GM19395 (cell line): ENCODE measurements at regions not wholly inside any gene's neighbourhood (a gene's known extent, or its start where the extent isn't known, plus 50 kb on each side); places are given as distances from the start of the nearest gene placed in this dataset.

ENCODE experiments used
- ATAC-seq: cut with Tn5 transposase; IDR thresholded peaks from one replicate; pipeline ENCODE4 v1.9.1; 2021; ENCODE audit warnings: mild to moderate bottlenecking, moderate library complexity; ENCODE audit not compliant: unreplicated experiment

DNA sequence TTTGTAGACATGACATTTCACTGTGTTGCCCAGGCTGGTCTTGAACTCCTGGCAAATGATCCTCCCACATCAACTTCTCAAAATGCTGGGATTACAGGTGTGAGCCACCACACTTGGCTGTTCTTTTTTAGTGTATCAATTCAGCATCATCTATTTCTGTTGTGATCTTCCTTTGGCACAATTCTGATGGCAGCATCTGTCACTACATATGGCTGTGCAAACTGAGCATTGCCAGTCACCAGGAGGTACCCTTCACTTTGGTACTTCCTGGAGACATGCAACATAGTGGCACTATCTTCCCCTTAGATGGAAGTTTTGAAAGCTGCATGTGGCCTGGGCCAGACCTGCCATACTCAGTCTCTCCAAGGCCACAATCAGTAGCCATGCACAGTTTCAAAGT lies 467.1 kb upstream of the TMPO start:
- no peak for ATAC-seq

DNA sequence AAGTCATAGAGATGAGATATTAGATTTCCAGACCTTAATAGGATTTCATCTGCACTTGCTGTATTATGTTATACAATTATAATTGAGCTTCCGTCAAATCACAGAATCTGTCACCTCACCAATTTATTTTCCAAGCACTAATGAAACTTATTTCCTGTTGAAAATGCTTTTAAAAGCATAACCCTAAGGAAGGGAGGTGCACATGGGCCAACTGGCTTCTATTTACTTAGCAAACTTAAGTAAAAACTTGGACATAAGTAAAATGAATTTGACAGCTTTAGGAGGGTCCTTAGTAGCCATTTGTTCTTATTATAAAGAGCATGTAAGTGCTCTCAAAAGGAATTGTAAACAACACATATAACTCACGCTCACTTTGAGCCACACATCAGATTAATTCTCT lies 462.2 kb upstream of the TMPO start:
- no peak for ATAC-seq

DNA sequence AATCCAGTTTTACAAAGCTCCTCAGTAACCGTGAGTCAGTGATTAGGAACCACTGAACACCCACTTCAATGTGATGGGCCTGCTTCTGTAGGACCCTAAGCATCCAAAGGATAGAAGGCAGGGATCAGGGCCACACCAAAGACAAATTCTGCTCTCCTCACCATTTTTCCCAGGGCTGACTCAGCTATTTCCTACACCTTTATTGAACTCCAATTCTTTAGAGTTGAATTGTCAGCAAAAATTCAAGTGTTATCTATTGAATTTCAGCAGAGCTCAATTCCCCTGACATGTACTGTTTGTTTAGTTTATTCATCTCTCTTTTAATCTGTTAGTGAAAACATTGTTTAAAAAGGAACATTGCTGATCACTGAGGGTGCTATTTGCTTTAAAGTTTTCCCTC lies 457.7 kb upstream of the TMPO start:
- ATAC-seq: no peak

DNA sequence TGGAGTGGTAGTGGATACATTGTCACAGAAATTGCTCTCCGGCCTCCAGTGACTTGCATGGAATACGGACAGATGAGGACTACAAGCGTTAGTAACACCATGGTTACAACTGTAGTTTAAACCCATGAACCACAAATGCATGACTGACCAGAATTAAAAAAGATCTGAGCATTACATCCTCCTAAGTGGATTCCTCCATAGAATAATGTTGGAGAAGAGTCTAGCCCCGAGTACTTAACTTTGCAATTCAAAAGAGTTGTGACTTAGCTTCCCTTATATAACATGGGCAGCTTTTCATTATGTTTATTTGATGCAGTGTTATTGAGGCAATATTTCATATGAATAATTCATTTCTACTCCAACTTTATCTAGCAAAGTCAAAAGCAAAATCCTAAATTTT lies 457.2 kb upstream of the TMPO start:
- ATAC-seq: no peak

DNA sequence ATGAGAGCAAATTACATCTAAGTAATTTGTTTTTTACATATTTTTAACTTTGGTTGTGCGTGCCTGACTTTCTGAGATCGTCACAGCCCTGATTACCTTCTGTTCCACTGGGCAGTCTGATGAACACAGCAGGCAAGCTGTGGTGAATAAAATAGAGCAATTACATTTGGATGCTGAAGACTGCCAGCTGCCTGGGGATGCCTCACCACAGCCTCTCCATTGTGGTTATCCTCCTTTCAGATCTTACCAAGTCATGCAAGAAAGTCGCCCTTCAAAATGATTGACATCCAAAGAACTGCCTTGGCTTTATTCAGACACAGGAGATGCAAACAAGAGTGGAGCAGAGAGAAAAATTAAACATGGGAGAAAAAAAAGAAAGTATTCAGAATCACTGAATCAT lies 456.6 kb upstream of the TMPO start:
- ATAC-seq: no peak

DNA sequence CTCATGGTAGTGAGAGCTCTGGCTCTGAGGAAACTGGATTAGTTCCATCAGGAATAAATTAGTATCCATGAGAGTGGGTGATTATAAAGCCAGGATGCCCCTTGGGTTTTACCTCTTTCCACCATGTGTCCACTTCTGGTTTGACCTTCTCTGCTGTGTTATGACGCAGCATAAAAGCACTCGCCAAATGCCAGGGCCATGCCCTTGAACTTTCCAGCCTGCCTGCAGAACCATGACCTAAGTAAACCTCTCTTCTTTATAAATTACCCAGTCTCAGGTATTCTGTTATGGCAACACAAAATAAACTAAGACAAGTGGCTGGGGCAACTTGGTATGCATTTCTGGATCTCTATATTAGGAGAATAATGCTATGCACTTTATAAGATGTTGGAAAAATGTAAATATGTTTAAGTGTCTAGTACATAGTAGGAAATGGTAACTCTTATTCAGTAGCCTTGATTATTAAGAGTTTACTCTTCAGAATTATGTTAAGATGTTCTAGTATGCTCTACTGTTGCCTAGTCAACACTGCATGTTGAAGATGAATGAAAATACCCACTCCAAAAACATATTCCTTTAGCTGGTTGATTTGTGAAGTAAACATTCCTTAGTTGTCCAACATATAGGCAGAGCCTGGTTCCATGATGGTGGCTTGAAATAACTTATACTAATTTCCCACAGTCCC lies 455.6 kb upstream of the TMPO start:
- ATAC-seq: no peak

DNA sequence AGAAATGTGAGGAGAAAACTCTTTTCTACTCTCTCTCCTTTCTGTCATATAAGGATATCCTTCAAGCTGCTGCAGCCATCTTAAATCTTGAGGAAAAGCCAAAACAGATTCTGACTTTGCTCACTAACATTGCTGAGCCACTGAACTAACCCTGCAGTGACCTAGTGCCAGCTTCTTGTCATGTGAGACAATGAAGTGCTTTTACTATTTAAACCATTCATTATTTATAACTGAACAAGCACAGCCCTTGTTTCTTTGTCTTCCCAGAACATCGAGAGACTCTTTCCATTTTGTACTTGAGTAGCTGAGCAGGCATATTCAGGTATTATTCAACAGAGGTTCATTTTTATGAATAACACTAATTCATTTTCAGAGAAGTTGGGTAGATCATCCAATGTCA lies 455.0 kb upstream of the TMPO start:
- no peak for ATAC-seq

DNA sequence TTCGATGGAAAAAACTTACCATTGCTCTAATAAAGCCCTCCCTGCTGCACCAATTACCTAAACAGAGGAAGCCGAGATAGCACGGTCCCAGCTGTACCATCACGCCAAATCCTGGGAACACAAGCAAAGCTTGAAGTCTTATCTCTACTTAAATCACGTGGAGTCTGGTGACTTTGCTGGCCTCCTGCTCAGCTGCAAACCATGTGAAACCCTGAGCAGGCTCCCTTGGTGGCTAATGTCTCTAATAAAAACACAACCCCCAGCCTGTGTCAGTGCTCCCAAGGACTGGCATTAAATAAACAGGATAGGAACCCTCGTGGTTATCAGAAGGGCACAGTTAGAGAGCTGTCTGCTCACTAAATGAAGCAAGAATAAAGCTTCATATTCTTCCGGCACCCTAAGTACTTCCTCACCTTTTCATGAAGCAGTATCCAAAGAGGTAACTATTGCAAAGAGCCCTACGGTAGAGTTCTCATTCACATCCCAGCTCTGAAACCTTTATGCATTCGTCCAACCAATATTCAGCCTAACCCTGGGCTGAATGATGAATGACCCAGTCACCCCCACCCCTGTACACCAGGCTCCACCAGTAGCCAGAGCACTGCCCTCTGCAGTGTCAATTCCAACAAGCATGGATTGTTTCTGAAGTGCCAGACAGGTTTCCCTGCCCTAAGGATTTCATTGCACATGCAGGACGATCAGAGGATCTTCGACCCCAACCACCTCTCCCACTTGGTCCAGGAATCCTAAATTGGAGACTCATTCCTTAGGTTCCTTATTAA lies 452.7 kb upstream of the TMPO start:
- ATAC-seq: no peak

DNA sequence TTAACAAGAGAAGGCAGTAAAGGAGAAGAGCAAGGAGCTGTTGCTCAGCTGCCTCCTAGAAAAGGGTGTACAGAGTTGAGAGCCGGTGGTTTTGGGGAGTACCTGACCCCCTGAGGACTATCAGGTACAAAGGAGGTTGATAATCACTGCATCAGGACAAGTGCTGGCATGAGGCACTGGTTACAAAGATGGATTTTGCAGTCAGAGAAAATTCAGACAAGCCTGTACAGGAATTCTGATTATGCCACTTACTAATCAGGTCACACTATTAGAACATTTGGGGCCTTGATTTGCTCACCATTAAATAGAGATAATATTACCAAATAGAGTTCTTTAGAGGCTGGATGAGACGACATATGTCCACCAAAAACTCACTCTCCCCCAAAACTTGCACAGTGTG lies 450.9 kb upstream of the TMPO start:
- ATAC-seq: no peak

DNA sequence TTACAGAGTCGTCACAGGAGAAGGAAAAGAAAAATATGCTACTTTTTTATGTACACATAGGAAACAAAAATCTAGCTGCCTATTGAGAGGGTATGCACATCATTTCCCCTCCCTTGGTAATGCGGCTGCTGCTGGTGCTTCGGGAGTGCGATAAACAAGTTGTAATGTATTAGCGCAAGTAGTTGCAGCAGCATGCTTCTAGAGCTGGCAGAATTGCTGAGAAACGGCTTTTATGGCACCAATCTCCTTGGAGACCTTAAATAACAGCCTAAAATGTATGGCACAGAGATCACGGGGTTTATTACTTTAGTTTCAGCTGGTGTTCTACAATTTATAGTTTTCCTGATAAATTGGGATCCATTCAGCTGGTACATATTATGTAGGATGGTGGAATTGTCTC lies 447.6 kb upstream of the TMPO start:
- no peak for ATAC-seq

DNA sequence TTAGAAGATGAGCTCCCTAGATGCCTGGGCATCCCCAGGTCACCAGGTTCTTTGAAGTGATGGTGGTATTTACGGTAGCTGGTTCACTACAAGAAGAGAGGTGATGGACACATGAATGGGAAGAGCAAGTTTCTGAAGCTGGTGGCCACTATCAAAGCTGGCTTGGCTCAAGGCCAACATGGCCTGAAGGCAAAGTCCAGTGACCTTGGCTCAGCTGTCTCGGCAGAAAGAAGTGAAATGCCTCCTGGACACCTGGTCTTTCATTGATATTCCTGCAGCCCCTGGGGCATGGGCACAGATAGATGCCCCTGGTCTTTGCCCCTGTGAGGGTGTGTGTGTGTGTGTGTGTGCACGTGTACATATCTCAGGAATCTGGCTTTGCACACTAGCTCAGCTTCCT lies 441.8 kb upstream of the TMPO start:
- no peak for ATAC-seq

DNA sequence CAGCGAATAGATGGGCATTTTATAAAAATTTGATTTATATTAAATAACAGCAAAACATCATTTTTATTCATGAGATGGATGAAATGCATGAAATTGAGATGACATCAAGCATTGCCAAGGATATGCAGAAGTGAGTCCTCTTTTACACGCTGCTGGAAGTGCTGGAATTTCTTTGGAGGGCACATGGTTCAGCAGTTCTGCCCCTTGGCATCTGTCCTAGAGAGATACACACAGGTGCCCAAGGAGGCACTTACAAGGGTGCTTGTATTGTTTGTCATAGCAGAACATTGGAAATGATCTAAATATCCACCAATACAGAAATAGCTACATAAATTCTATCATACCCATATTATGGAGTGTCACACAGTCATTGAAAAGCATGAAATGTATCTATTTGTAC lies 441.1 kb upstream of the TMPO start:
- no peak for ATAC-seq

DNA sequence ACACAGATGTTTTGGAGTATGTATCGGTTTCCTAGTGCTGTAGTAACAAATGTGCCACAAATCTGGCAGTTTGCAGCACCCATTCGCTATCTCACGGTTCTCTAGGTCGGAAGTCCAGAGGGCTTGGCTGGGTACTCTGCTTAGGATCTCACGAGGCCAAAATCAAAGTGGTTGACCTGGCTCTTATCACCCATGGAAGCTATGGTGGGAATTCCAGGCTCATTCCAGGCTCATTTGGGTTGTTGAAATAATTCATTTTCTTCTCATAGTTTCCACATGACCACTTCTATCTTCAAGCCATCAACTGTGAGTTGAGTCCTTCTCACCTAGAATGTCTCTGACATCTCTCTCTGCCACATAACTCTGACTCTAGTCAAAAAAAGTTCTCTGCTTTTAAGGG lies 431.0 kb upstream of the TMPO start:
- ATAC-seq: no peak

DNA sequence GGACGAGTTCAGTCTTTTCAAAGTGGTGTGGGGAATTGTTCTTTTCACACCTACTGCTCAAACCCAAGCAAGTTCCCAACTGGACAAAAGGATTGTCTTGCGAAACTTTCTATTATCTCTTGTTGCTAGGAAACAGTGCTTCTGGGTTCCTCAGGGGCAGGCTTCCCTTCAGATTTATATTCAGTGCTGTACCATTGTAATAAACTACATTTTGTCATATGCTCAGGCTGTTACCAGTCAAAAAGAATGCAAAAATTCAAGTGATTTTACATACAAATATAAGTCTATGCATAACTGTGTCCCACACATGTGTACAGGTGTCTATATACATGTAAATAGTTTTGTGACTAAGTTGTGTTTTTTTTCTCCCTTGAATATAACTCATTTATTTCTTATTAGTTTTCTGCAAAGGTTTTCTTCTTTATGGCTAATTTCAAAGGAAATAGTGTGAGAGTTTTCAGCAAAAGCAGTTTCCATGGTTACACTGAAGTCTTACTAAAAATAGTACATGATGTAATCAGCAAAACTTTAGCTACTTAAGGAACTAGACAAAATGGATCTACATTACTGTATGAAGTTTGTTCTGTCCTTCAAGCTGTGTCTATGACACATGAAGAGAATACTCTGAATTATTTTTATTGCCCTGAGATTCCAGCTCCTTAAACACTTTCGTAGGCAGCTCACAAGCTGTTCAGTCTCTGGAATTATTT lies 430.2 kb upstream of the TMPO start:
- ATAC-seq: no peak

DNA sequence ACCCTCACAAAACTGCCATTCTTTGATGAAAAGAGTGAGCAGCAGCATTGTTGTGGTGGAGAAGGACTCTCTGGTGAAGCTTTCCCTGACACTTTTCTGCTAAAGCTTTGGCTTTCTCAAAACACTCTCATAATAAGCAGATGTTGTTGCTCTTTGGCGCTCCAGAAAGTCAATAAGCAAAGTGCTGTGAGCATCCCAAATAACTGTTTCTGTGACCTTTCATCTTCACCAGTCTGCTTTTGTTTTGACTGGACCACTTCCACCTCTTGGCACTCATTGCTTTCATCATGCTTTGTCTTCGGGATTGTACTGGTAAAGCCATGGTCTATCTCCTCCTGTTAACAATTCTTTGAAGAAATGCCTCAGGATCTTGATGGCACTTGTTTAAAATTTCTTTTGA lies 424.7 kb upstream of the TMPO start:
- ATAC-seq: no peak

DNA sequence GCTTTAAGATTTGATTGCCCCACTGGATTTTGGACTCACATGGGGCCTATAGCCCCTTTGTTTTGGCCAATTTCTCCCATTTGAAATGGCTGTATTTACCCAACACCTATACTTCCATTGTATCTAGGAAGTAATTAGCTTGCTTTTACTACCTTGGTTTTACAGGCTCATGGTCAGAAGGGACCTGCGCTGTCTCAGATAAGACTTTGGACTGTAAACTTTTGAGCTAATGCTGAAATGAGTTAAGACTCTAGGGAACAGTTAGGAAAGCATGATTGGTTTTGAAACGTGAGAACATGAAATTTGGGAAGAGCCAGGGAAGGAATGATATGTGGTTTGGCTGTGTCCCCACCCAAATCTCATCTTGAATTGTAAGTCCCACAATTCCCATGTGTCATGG lies 419.0 kb upstream of the TMPO start:
- ATAC-seq: no peak

DNA sequence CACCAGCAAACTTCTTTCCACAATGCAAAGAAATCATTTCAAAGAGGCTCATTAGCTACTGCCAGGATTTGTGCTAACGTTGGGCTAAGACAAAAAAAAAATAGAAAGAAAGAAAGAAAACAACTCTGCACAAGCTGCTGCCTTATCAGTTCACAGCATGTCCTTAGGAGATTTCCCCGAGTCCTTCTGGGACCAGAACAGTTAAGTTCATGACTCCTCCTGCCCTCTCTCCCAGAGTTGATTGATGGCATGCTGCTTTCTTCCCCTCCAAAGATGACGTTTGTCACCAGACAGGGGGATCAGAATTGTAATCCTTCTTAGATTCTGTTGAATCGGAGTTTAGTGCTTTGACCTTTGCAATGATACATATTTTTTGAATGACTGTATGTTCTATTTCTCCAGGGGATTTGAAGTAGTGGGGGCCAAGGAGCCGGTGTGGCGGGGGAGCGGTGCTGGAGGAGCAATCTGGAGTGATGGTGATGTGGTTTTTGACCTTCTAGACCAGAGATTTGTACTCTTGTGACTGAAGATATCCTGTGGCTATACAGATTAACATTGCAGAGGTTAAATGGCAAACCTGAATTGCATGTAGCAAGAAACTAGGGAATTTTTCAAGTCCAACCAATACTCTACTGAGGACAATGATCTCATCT lies 409.2 kb upstream of the TMPO start:
- no peak for ATAC-seq

DNA sequence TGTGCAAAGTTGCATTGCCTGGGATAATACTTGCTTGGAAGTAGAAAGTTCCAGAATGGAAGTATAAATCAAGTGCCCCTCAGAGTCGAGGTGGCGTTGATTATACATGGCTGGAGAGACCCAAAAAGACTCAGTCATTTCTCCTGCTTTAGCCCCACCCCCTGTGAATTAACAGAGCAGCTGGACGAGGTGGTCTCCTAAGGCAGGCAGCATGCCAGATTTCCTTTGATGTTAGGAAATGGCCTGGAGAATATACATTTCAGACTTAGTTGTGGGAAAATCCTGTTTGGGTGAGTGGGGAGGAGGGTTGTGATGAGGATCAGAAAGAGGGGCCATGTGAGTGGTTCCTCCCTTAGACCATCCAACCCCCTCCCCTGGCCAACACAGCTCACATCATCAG lies 406.1 kb upstream of the TMPO start:
- no peak for ATAC-seq

DNA sequence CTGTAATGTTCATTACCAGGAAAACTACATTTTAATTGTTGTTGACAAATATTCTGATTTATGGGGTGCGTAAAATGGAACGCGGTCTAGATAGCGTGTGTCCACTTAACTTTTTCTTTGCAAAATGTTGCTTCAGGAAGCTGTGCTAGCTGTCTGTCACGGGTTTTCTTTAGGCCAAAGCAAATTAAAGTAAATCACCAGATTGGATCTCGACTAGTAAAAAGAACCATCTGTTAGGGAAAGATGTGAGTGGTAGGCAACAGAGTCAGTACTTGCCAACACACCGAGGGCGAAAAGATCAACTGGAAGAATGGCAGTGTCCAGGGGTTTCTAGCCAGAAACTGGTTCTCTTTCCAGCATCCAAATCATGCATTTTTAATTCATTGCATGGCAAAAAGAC lies 404.9 kb upstream of the TMPO start:
- ATAC-seq: no peak

DNA sequence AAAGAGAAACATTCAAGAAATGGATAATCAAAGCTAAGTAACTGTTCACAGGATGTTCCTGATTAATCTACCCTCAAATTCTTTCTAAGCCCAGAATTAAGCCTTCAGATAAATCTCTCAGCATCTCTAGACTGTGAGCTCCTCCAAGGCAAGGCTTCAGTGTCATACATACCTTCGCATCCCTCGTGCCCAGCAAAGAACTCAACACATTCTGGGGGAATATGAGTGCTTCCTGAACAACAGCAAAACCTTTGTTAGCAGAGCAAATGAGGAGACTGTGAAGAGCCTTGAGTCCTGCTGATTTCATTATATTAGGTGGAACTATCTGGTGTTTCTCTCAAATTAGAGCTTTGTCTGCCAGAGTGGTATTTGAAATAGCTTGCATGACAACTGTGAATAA lies 401.8 kb upstream of the TMPO start:
- no peak for ATAC-seq

DNA sequence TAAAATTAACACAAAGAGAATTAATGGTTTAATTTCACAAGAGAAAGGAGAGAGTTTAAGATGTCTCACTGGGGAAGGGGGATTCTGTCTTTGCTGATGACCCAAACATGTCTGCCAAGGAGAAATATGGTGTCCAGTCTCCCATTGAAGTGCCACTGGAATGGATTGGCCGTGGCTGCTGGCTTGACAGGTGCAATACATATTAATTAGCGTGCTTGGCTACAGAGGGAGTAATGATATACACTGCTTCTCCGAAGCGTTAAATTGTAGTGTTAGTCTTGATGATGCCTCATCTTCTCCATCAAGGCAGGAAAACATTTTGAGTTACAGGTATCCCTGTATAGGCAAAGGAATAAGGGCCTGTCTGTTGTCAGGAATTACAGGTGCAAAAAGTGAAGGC lies 393.4 kb upstream of the TMPO start:
- ATAC-seq: no peak

DNA sequence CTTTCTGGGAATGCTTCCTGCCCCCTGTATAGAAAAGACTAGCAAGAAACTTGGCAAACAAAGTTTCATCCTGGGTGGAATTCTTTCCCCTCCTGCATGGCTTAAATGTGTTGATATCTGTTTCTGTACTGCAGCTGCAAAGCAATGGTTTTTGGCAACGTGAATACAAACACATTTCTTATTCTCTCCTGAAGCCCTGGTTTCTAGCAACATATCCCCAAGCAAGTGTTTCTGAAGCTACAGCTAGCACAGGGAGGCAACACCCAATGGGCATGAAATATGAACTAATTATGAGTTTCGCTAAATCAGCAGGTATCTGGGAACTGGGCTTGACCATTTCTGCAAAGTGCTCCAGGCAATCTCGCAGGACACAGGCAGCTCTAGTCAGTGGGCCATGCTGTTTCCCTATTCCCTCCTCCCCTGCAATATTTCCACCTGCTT lies 392.3 kb upstream of the TMPO start:
- ATAC-seq: no peak
